ENCODE measurements at regions not wholly inside any gene's neighbourhood (a gene's known extent, or its start where the extent isn't known, plus 50 kb on each side); places are given as distances from the start of the nearest gene placed in this dataset.

- no peak overlapping the region for H3K27ac ChIP-seq
- 82 to 84% methylated on average over 7 of the region's 7 CpGs for WGBS, 2 donors
- no peaks in the 10 kb centered on the region for H3K36me3 ChIP-seq (ENCODE audit: low read depth, missing control alignments)
- DNase-seq, result no peak
- H3K4me3 ChIP-seq, result no peak overlapping the region
- no peaks in the 10 kb centered on the region for H3K9me3 ChIP-seq
- H3K27me3 ChIP-seq, result no peaks in the 10 kb centered on the region
- intact Hi-C loops (cut with DNase I; ENCODE audit: low total_unique reads), result no loop called here
- H3K4me1 ChIP-seq, result peaks cover 7% of the 10 kb centered on the region
- TF ChIP-seq POLR2A (IDR thresholded peaks at IDR 0.05) (no peak), CTCF (IDR thresholded peaks at IDR 0.05) (no peak)
Measured at GRCh38 chr20:22407237-22408193, 176.9 kb downstream of the FOXA2 start.

GRCh38 chr20:22404419-22405170 lies 179.8 kb downstream of the FOXA2 start:
- no peak for DNase-seq
- intact Hi-C loops (cut with DNase I; ENCODE audit: low total_unique reads), result no loop called here
- H3K9me3 ChIP-seq, result no peaks in the 10 kb centered on the region
- WGBS, 2 donors, result 32 to 47% methylated on average over 7 of the region's 7 CpGs
- no peaks in the 10 kb centered on the region for H3K27me3 ChIP-seq
- no peak overlapping the region for H3K4me3 ChIP-seq
- TF ChIP-seq CTCF (IDR thresholded peaks at IDR 0.05) (no peak), POLR2A (IDR thresholded peaks at IDR 0.05) (no peak)
- H3K4me1 ChIP-seq, result peaks cover 7% of the 10 kb centered on the region
- H3K27ac ChIP-seq, result no peak overlapping the region
- H3K36me3 ChIP-seq (ENCODE audit: low read depth, missing control alignments), result no peaks in the 10 kb centered on the region

DNA sequence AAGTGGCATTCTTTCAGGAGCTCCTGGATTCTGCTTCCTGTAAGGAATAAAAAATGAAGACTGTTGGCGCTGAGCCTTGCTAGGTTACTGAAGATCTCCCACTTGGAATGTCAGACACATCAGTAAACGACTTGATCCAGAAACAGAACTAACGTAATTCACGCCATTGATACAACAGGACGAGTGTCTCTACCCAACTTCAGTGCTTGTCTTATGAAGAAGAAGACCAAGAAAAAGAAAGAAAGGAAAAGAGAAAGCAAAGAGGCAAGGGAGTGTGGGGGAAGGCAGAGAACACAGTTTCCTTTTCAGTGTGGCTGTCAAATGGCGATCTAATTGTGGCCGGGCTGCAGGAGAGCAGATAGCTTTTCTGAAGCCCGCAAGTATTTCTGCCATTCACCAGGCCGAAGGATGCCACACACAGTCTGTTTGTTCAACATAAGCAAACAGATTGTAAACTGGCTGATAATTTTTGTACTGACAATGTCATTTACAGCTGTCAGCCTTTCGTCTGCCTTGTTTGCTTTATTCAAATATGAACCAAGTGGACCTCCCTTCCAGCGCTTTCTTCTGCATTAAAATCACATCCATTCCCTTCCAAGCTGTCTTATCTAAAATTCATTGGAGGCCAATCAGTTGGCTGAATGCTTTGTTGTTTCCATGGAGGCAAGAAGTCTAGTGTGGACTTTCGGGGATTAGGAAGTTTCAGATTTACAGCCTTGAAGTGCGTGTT lies 180.6 kb downstream of the FOXA2 start:
- Histone ChIP-seq H3K9me3 (no peaks in the 10 kb centered on the region), H3K36me3 (ENCODE audit: low read depth, missing control alignments) (no peaks in the 10 kb centered on the region), H3K27ac (no peak overlapping the region), H3K27me3 (no peaks in the 10 kb centered on the region), H3K4me3 (peak overlapping the region in 1 of 2 donors; percentile 27), H3K4me1 (peaks cover 7% of the 10 kb centered on the region)
- TF ChIP-seq POLR2A (IDR thresholded peaks at IDR 0.05), result no peak
- TF ChIP-seq CTCF (IDR thresholded peaks at IDR 0.05), result no peak
- WGBS, 2 donors, result 3 to 5% methylated on average over 13 of the region's 13 CpGs
- intact Hi-C loops (cut with DNase I; ENCODE audit: low total_unique reads), result no loop called here
- DNase-seq, result peak; percentile 25

DNA sequence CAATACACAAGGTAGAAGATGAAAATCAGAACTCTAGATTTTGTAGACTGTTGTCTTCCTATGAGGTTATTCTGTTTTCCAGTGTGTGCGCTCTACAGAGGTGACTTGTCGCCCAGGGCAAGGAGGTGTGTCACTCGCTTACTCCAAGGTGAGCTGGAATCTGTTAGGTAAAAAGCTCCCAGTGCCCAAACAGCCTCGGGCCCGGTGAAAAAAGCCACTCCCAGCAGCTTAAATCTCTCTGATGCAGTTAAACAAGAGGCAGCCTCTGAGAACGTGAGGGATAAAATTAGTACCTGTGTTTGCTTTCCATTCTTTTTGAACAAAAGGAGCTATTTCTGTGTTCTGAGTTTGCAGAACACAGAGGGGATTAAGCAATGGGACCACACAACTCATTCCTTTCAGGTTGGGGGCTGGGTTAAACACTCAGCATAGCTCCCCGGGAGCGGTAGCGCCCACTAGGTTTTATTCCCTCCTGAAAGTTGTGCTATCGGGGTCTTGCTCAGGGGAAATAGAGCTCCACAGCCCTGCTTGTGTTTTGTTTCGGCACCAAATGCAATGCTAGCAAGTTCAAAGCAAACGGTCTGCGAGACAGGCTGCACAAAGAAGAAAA lies 181.2 kb downstream of the FOXA2 start:
- intact Hi-C loops (cut with DNase I; ENCODE audit: low total_unique reads), result no loop called here
- TF ChIP-seq CTCF (IDR thresholded peaks at IDR 0.05) (no peak), POLR2A (IDR thresholded peaks at IDR 0.05) (no peak)
- no peaks in the 10 kb centered on the region for H3K36me3 ChIP-seq (ENCODE audit: low read depth, missing control alignments)
- H3K4me1 ChIP-seq, result peaks cover 7% of the 10 kb centered on the region
- H3K4me3 ChIP-seq, result peak overlapping the region in 1 of 2 donors; percentile 27
- no peak overlapping the region for H3K27ac ChIP-seq
- DNase-seq, result no peak
- 8 to 22% methylated on average over 13 of the region's 13 CpGs for WGBS, 2 donors
- H3K9me3 ChIP-seq, result no peaks in the 10 kb centered on the region
- H3K27me3 ChIP-seq, result no peaks in the 10 kb centered on the region

All from testis (tissue), 2 donors.